Activated CD4-positive, alpha-beta T cell treated with anti-CD3 and anti-CD28 coated beads, Interleukin-2, amount 50 U/mL, for 1 hour (primary cell): ENCODE measurements at regions not wholly inside any gene's neighbourhood (a gene's known extent, or its start where the extent isn't known, plus 50 kb on each side); places are given as distances from the start of the nearest gene placed in this dataset.
"Not testable (repeated sequence)": the region's sequence is repeated elsewhere in the genome, so short reads cannot be mapped to it uniquely, and the experiment has no call there.

ENCODE experiments used
- DNase-seq: peaks from one replicate; pipeline ENCODE4 v3.0.0-alpha.2; 2020

DNA sequence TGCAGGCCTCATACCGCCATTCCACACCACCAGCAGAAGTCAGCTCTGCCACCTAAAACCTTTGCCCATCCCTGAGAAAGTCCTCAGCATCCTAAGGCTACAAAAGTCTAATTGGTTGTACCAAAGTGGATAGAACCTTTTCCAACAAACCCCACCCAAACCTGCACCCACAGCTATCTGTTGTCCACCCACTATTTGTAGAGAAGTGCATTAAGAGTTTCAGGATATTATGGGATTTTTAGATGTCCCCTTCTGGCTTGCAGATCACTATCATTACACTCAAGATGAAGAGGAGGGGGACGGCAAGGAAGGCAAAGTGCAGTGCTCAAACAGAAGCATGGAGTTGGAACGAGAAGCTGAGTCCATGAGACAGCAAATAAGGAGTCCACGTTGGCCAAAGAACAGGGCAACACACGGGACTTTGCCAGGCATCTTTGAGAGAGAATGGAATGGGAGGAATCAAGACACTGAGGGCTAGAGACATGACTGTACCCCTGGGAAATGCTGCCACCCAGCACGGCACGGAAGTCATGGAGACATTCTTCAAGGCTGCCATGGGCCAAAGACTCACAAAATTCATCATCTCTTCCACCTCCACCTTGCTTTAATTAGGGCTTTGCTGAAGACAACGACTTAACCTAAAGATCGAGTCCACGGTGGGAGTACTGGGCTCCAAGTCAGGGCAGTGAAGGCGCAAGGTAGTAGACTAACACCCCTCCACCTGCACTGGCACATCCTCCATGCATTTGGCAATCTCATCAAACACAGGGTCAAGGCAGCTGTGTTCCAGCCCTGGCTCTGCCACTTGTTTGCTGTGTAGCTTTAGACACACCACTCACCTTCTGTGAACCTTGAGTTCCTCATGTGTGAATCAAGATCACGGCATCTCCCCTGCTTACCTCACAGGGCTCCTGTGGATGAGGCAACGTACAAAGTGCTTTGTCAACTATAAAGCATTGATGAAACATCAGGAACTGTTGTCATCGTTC is 112.9 kb upstream of the TMEM45B start:
- DNase-seq = no peak

DNA sequence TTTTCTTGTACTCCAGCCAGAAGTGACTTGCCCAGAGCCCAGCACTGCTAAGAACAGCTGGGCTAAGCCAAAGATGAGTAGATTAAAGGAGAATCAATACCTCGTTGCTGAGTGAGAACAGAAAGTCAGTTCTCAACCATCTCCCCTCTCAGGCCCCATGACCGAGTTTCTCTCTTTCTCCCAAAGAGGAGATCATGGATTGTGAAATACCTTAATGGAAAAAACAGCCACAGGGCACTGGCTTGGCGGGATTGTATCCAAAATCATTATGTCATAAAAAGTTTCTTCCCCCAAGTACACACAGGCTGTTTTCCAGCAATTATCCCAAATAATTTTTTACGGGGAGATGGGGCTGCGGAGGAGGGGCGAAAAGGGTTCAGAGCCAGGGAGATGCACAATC is 111.8 kb upstream of the TMEM45B start:
- no peak for DNase-seq

DNA sequence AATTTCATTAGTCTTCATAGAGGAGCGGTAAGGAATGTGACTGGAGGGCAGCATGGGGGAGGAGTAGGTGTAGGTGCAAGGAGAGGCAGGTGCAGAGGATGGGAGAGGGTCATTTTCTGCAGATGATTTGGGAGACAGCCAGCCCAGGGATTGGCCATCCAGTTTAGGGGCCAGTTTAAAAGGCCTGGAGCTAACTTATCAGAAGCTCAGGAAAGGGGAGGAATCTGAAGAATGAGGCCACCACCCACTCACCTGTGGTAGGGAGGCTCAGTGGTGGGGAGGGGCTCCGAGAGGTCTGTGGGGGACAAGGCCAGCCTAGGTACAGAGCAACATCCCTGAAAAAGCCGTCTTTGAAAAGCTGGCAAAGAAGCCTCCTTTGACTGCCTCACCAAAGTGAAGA is 110.8 kb upstream of the TMEM45B start:
- no peak for DNase-seq

DNA sequence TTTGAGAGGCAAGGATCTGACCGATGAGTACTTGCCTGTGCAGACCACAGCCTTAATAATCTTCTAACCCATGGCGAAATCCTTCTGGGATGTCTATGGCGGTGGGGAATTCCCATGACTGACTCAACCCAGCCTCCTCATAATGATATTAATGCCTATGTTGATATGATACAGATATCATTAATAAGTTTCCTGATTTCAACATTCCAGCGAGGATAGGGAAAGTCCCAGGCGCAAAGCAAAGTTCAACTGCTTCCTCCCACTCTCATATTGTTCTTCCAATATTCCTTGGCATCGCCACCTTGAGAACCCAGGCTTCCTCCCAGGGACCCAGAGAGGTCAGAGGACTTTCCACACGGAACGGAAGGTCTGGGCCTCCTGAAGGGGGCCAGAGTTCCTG is 110.3 kb upstream of the TMEM45B start:
- DNase-seq = no peak

DNA sequence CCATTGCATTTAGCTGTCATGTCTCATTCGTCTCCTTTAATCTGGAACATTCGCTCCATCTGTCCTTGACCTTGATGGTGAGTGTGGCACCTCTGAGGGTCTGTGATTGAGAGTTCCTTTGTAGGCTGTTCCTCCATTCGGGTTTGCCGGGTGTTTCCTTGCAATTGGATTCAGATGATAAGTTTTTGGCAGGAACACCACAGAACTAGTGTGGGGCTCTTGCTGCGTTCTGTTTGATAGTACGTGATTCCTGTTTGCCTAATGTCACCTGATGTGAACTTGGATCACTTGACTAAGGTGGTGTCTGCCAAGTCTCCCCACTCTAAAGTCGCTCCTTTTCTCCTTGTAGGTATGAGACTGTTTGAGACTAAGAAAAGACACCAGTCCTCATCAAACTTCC is 109.7 kb upstream of the TMEM45B start:
- no peak for DNase-seq

DNA sequence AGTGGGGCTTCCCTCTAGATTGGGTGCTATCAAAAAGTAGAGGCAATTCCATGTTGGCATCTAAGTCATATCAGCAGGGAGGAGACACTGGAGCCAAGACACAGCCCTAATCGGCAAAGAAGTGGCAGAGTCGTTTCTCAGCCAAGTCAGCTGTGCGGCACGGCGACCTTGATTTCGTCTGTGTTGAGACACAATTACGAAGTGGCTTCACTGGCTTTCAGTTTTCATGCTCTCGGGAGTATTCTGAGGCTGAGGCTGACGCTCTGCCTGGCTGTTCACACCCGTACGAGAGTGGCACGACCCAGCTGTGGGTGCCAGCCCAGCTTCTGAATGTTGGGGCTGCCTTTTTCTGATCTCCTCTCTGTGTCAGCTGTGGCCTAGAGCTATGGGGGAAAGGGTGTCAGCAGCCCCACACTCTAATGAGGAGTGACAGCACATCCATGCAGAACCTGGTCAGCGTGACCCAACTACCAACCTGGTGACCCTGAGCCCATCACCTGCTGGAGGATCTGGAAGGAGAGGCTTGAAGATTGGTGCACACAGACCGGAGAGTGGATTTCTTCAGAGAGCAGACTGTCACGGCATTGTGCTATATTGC is 105.7 kb upstream of the TMEM45B start:
- DNase-seq = no peak

DNA sequence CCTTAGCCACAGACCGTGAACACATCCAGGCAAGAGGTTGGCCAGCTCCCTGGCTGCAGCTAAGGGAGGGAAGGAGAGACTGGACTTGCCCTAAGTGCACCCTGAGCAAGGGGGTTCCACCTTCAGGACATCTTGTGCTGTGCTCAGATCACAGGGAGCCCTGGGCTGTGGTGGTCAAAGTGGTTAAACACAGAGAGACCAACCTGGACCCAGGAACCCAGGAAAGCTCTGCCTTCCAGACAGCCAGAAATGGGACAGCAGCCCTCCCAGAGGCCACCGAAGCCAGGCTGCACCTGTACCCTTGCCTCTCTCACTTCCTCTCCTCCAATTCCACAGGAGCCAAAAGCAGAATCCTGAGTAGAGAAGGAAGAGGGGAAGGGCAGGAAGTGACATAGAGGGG is 105.2 kb upstream of the TMEM45B start:
- DNase-seq = no peak

DNA sequence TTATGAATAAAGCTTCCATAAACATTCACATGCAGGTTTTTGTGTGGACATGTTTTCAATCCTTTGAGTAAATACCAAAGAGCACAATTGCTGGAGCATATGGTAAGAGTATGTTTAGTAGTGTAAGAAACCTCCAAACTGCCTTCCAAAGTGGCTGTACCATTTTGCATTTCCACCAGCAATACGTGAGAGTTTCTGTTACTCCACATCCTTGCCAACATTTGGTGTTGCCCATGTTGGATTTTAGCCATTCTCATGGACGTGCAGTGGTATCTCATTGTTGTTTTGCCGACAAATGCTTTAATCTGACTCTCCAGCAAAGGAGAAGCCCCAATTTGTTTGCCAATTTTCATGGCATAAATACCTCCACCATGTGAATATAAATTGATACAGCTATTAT is 103.9 kb upstream of the TMEM45B start:
- DNase-seq = no peak

DNA sequence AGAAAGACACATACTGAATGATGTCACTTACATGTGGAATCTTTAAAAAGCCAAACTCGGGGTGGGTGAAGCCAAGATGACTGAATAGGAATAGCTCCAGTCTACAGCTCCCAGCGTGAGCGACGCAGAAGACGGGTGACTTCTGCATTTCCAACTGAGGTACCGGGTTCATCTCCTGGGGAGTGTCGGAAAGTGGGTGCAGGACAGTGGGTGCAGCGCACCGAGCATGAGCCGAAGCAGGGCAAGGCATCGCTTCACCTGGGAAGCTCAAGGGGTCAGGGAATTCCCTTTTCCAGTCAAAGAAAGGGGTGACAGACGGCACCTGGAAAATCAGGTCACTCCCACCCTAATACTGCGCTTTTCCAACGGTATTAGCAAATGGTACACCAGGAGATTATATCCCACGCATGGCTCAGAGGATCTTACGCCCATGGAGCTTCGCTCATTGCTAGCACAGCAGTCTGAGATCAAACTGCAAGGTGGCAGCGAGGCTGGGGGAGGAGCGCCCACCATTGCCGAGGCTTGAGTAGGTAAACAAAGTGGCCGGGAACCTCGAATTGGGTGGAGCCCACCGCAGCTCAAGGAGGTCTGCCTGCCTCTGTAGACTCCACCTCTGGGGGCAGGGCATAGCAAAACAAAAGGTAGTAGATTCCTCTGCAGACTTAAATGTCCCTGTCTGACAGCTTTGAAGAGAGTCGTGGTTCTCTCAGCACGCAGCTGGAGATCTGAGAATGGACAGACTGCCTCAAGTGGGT is 103.0 kb upstream of the TMEM45B start:
- not testable (repeated sequence) for DNase-seq

DNA sequence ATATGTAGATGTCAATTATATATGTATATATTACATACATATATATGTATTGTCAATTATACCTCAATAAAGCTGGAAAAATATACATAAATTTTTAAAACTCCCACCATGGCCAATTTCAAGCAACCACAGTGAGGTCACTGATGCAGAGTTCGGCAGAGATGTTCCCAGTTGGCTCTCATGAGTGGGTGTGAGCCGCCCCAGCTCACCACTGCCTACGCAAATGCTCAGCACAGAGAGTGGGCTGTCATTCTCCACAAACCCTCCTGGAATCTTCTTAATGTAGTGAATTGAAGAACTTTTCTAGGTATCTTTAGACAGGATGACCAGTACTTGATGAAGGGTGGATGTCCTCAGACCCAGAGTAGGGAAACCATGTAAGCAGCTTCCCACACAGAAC is 96.6 kb upstream of the TMEM45B start:
- DNase-seq = no peak

DNA sequence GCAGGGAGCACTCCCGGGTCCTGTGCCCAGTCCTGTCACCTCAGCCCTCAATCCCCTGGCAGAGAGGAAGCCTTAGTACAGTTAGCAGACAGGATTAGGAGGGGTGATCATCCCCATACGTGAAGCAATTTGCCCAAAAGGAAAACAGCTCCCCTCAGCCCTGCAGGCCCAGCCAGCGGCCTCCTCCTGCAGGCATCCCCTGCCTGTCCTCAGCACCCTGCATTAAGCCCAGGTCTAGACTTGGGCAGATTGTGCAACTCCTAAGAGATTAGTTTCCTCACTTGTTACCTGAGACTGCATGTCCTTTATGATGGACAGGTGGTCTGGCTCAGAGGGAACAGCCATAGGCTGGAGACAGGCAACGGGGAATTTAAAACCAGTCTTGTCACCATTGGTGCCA is 95.5 kb upstream of the TMEM45B start:
- no peak for DNase-seq

DNA sequence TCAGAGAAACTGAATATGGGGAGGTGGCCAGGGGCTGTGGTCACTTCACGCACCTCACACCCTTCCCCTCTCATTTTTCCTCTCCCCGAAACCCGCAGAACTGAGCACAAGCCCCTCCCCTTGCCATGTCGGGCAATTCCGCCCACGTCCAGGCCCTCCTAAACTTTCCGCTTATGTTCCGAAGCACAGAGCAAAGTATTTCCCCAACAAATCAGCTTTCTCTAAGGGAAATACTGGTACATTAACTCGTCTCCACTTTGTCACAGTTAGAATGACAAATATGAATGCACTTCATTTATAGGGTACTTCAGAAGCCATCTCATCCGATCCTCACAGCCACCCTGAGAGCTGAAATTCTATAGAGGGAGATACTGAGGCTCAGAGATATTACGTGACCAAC is 94.7 kb upstream of the TMEM45B start:
- DNase-seq = no peak

DNA sequence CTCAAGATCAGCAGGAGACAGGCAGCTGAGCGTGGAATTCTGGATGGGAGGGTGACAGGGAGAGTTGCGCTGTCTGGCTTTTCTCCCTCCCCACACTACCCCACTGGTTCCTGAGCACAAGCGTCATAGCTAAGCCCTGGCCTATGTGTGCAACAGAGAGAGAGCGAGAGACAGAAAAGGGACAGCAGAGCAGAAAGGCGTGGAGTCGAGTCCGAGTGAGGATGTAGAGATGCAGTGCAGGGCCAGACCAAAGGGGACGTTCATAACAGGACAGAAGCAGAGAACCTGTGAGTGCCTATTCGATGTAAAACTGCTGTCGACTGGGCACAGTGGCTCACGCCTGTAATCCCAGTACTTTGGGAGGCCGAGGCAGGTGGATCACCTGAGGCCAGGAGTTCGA is 94.0 kb upstream of the TMEM45B start:
- no peak for DNase-seq

DNA sequence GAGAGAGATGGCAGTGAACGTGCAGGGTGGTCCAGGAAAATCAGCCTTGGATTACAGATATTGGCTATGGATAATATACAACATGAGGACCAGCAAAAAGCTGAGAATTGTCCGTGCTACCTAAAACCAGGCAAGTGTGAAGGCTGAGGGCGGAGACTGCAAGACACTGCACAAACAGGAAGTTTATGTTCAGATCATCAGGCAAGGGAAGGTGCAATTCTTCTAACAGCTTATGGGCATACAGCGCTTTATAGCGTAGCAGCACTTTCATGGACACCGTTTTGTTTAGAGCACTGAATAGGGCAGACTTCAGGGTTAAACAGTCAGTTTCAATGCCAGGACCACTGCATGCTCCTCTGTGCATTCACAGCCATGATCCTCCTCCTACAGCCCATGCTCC is 93.1 kb upstream of the TMEM45B start:
- DNase-seq = no peak

DNA sequence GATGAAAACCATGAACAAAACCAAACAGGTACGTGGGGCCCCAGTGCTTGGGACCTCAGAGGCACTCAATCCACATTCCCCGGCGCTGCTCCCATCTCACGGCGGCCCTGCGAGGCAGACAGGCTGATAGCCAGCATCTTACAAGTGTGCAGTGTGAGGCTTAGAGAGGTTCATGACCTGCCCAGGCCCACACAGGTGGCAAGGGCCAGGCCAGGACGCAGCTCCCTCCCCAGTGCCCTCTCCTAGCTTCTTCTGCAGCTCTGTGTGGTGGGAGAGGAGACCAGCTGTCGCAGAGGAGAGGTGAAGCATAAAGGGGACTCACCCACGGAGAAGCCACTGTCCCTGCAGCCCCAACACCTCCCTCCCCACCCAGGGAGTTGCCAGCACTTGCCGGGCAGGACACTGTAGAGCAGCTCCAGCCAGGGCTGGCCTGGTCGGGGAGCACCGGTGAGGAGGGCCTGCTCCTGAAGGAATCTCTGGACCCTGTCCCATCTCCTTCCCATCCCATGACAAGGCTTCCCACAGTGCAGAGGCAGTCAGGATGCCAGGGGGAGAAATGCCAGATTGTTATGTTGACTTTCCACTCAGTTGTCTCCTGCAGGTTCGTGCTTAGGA is 92.4 kb upstream of the TMEM45B start:
- no peak for DNase-seq

DNA sequence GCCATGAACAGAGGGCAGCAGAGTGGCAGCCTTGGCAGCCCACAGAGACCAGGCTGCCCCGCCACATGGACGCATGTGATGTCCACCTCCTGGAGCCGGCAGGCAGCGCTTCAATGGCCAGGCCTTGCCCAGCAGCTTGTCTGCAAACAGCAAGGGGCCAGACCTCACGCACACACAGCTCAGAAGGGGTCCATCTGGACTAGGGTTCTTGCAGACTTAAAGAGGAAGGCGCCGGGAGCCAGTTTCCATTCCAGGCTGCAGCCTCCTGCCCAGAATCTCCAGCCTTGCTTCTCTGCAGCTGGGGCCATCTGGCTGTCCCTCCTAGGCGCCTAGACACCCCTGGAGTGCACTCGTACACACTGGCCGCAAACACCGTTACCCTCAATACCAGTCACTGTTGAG is 91.9 kb upstream of the TMEM45B start:
- DNase-seq = no peak

DNA sequence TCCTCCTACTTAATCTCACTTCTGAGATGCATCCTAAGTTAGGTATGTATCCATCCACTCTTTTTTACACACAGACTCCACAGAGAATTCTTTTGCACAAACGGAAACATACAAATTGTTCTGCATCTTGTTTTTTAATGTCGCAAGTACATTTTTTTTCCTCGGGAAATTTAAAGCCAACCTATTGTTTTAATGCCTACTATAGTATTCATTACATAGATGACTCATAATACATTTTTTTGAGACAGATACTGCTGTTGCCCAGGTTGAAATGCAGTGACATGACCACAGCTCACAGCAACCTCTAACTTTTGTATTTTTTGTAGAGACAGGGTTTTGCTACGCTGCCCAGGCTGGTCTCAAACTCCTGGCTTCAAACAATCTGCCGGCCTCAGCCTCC is 90.8 kb upstream of the TMEM45B start:
- DNase-seq = no peak

DNA sequence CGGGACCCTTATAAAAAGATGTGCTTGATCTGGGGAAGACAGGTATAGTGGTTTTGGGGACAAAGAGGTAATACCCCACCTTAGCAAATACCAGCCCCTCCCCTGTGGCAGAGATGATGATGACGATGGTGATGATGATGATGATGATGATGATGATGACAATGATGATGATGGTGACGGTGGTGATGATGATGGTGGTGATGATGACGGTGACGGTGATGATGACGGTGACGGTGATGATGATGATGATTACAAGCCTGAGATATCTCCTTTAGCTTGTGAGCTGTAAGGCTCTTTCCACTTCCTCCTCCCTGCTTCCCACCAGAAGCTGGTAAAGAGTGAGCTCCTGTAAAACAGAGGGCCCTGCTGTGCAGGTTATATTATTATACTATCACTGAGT is 89.5 kb upstream of the TMEM45B start:
- no peak for DNase-seq

DNA sequence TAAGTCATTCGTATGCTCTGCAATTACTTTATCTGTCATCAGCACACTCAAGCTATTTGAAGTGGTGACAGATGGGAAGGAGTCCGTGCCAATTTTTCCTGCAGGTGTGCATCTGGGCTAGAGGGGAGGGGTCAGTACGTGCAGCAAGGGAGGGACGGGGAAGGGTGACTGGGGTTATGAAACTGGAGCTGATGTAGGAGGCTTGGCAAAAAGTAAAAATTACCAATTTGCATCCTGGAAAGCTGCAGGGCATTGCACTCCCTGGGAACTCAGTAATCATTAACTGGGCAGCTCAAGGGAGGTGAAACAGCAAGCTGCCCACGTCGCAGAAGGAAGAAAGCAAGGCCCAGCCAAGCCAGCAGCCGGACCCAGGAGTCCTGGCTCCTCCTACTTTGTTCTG is 87.1 kb upstream of the TMEM45B start:
- no peak for DNase-seq

DNA sequence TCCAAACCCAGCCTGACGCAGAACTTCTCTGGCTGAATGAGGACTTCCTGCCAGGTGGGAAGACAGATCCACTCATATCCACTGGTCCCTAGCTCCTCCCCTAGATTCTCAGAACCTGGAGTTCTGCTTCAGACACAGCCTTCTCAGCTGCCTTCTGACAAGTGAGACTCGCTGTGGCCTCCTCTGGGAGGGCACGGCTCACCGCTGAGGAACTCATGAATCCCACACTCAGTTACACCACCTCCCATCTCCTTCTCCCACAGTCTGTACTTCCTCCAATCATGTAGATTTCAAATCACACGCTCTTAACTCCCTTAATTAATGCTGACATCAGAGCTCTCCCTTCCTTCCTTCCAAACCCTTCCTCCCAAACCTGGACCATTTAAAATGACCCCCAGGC is 86.4 kb upstream of the TMEM45B start:
- no peak for DNase-seq

DNA sequence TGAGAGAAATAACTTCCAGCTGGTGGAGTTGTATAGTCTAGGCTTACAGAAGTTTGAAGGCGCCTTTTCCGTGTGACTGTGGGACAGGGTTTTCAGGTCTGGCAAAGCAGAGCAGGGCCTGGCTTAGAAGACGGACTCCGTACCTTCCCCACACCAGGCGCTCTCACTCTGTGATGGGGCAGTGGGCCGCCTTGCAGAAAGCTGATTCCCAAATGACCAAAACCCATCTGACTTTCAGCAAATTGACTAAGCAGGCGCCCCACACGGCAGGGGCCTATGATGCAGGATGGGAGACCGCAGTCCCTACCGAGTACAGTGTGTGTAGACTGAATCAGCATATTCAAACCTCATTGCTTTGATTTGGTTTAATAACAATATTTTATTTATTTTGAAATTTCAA is 85.8 kb upstream of the TMEM45B start:
- no peak for DNase-seq

DNA sequence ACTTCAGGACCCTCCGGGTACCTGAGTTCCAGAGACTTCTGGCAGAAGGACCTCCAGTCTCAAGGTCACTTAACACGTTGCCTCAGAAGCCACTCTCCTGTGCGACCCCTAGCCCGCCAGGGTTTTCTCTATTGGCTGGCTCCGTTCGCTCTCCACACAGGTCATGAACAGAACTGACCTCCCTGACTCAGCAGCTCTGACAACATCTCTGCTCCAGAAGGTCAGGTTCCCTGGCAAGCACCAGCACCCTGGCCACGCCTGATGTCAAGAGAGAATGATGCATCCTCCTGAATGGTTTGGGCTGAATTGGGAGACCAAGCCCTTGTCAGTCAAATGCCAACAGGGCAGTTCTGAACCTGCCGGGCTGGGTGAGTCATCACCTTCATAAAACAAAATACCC is 84.3 kb upstream of the TMEM45B start:
- no peak for DNase-seq

DNA sequence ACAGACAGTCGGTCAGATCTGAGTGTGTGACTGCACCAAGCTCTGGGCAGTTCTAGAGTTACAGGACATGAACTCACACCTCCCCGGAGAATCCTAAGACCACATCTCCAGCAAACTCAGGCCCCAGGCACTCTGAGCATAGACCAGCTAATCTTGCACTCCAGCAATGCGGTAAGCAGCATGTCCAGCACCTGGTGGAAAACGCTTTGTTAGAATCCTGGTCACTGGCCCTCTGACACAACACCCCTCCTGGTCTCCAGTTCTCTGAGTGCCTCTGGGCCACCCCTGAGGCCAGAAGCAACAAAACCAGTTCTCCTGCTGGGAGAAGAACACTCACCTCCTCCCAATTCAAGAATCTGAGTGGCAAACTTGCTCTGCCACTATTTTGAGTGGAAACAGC is 82.7 kb upstream of the TMEM45B start:
- no peak for DNase-seq

DNA sequence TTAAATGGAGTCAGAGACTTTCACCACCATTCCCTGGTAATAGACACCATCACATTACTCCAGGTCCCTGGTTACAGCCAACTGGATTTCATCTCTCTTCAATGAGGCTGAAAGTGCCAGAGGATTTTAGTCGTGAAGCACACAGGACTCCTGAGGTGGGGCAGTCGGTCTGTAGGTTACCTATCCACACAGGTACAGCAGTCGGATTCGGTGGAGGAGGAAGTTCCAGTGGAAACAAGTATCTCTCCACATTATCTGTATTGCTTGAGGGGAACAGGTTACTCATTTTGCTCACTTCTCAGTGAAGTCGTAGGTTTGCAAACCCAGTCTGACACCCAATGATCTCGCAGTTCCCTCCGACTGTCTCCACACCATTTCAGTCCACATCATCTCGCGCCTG is 82.3 kb upstream of the TMEM45B start:
- DNase-seq = no peak
